ENCODE measurements at regions not wholly inside any gene's neighbourhood (a gene's known extent, or its start where the extent isn't known, plus 50 kb on each side); places are given as distances from the start of the nearest gene placed in this dataset.
"Not testable (repeated sequence)": the region's sequence is repeated elsewhere in the genome, so short reads cannot be mapped to it uniquely, and the experiment has no call there.

- TF ChIP-seq, protein P1, sequence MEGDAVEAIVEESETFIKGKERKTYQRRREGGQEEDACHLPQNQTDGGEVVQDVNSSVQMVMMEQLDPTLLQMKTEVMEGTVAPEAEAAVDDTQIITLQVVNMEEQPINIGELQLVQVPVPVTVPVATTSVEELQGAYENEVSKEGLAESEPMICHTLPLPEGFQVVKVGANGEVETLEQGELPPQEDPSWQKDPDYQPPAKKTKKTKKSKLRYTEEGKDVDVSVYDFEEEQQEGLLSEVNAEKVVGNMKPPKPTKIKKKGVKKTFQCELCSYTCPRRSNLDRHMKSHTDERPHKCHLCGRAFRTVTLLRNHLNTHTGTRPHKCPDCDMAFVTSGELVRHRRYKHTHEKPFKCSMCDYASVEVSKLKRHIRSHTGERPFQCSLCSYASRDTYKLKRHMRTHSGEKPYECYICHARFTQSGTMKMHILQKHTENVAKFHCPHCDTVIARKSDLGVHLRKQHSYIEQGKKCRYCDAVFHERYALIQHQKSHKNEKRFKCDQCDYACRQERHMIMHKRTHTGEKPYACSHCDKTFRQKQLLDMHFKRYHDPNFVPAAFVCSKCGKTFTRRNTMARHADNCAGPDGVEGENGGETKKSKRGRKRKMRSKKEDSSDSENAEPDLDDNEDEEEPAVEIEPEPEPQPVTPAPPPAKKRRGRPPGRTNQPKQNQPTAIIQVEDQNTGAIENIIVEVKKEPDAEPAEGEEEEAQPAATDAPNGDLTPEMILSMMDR (IDR thresholded peaks at IDR 0.05; ENCODE audit: poor library complexity), result not testable (repeated sequence)
- not testable (repeated sequence) for TF ChIP-seq EZH2 (IDR thresholded peaks at IDR 0.05; ENCODE audit: borderline replicate concordance); EZH2phosphoT487 (IDR thresholded peaks at IDR 0.05; ENCODE audit: low read depth, severe bottlenecking, unreplicated experiment)
Measured at GRCh38 chr1:43090812-43091211, 81.3 kb downstream of the EBNA1BP2 start.
